Astrocyte (in vitro differentiated cells and primary cell): ENCODE measurements at regions not wholly inside any gene's neighbourhood (a gene's known extent, or its start where the extent isn't known, plus 50 kb on each side); places are given as distances from the start of the nearest gene placed in this dataset.

ENCODE experiments used
- DNase-seq: peaks from one replicate; pipeline ENCODE4 v3.0.0-alpha.2; 2010; ENCODE audit warnings: low read depth
- FAIRE-seq: peaks from 2 replicates; lab custom pipeline; 2011; peaks lifted over from hg19 to GRCh38; lab: Jason Lieb, UNC
- H2AFZ ChIP-seq: 2 replicates; pipeline ENCODE4 v1.6.0; 2012; ENCODE audit warnings: low read depth, low read length, inconsistent platforms
- H3K27ac ChIP-seq: 2 replicates; pipeline ENCODE4 v1.5.1; 2011; ENCODE audit warnings: low read depth, low read length, inconsistent platforms
- H3K27me3 ChIP-seq: 2 replicates; pipeline ENCODE4 v1.6.0; 2011; ENCODE audit warnings: low read length, inconsistent platforms; ENCODE audit not compliant: insufficient read depth
- H3K36me3 ChIP-seq: 2 replicates; pipeline ENCODE4 v1.5.1; 2011; ENCODE audit warnings: low read length, inconsistent platforms; ENCODE audit not compliant: insufficient read depth
- H3K4me1 ChIP-seq: 2 replicates; pipeline ENCODE4 v1.5.1; 2011; ENCODE audit warnings: low read length, inconsistent platforms; ENCODE audit not compliant: insufficient read depth
- H3K4me2 ChIP-seq: 2 replicates; pipeline ENCODE4 v1.6.0; 2012; ENCODE audit warnings: low read length, inconsistent platforms
- H3K4me3 ChIP-seq: 2 replicates; pipeline ENCODE4 v1.5.1; 2011; ENCODE audit warnings: low read depth, mild to moderate bottlenecking, low read length, inconsistent platforms; ENCODE audit not compliant: insufficient read depth
- H3K79me2 ChIP-seq: 2 replicates; pipeline ENCODE4 v1.6.0; 2012; ENCODE audit warnings: mild to moderate bottlenecking, low read length, inconsistent platforms; ENCODE audit not compliant: insufficient read depth
- H3K9ac ChIP-seq: 2 replicates; pipeline ENCODE4 v1.6.0; 2012; ENCODE audit warnings: mild to moderate bottlenecking, low read length, inconsistent platforms
- H3K9me3 ChIP-seq: 2 replicates; pipeline ENCODE4 v1.5.1; 2012; ENCODE audit warnings: low read depth, mild to moderate bottlenecking, low read length, inconsistent platforms; ENCODE audit not compliant: insufficient read depth
- H4K20me1 ChIP-seq: 2 replicates; pipeline ENCODE4 v1.6.0; 2012; ENCODE audit warnings: low read length, inconsistent platforms; ENCODE audit not compliant: insufficient read depth
- H3K27ac Mint-ChIP-seq: one replicate; pipeline ENCODE4 v1.8.0; 2021; ENCODE audit warnings: mild to moderate bottlenecking, mixed read lengths; ENCODE audit not compliant: unreplicated experiment
- H3K27me3 Mint-ChIP-seq: one replicate; pipeline ENCODE4 v1.8.0; 2021; ENCODE audit warnings: low read depth, mixed read lengths; ENCODE audit not compliant: unreplicated experiment
- H3K36me3 Mint-ChIP-seq: one replicate; pipeline ENCODE4 v1.8.0; 2021; ENCODE audit warnings: low read depth, mixed read lengths; ENCODE audit not compliant: unreplicated experiment
- H3K4me1 Mint-ChIP-seq: one replicate; pipeline ENCODE4 v1.8.0; 2021; ENCODE audit warnings: low read depth, mixed read lengths; ENCODE audit not compliant: unreplicated experiment
- H3K4me3 Mint-ChIP-seq: one replicate; pipeline ENCODE4 v1.8.0; 2021; ENCODE audit warnings: mild to moderate bottlenecking, moderate library complexity, mixed read lengths; ENCODE audit not compliant: unreplicated experiment
- H3K9me3 Mint-ChIP-seq: one replicate; pipeline ENCODE4 v1.8.0; 2021; ENCODE audit warnings: mild to moderate bottlenecking, mixed read lengths; ENCODE audit not compliant: unreplicated experiment
- EZH2 ChIP-seq: IDR thresholded peaks from 2 replicates; pipeline ENCODE4 v1.6.1; 2012; ENCODE audit warnings: mild to moderate bottlenecking, low read length, inconsistent platforms; ENCODE audit not compliant: insufficient read depth
- TF ChIP-seq, protein P1 (sequence below): IDR thresholded peaks from 2 replicates; pipeline ENCODE4 v1.5.1; 2011; ENCODE audit warnings: low read depth, mild to moderate bottlenecking, inconsistent platforms, low read length, moderate library complexity; ENCODE audit not compliant: insufficient read depth

DNA sequence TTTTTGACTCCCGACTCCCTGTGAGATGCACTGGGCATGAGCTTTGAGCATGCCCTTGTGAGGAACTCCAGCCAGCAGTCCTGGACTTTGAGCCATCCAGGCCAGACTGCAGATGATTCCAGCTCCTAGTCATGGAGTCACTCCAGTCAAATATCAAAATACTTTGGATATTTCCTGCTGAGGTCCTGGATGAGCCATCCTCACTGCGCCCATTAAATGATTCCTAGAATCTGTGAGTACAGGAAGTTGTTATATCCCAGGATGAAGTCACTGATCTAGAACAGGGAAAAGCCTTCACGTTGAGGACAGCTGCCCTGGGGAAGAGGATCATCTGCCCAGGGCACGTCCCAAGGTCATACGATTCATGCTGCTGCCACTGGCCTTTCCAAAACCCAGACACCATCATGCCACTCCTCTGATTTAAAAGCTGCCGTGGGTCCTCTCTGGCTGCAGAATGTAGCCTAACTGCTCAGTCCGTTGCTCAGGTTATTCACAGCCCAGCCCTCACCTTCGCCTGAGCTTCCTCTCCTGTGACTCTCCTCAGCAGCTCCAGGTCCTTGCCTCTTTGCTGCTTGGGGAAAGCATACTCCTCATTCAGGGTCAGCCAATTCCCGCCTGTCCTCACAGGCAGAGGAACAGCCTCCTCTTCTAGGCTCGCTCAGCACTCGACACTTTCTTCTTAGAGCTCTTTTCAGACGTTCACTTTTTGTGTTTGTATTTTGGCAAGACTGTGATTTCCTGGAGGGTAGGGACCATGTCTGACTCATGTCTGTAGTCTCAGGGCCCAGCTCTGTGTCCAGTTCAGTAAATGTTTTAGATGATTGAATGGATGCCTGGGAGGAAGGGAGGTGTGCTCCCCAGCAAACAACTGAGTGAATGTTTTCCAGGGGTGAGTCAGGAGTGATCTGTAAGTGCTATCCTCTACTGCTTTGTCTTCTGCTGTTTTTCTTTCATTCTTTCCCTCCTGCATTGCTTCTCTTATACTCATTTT is 157.8 kb downstream of the SNX10 start:
- Histone ChIP-seq H3K79me2 (no peaks in the 10 kb centered on the region), H3K9me3 (no peaks in the 10 kb centered on the region), H3K27ac (no peak overlapping the region), H3K4me2 (peak overlapping the region; percentile 63), H3K4me3 (no peak overlapping the region), H2AFZ (peak overlapping the region; percentile 51), H3K9ac (peak overlapping the region; percentile 16), H4K20me1 (no peaks in the 10 kb centered on the region), H3K4me1 (peaks cover 9% of the 10 kb centered on the region), H3K36me3 (no peaks in the 10 kb centered on the region), H3K27me3 (no peaks in the 10 kb centered on the region)
- TF ChIP-seq, protein P1, sequence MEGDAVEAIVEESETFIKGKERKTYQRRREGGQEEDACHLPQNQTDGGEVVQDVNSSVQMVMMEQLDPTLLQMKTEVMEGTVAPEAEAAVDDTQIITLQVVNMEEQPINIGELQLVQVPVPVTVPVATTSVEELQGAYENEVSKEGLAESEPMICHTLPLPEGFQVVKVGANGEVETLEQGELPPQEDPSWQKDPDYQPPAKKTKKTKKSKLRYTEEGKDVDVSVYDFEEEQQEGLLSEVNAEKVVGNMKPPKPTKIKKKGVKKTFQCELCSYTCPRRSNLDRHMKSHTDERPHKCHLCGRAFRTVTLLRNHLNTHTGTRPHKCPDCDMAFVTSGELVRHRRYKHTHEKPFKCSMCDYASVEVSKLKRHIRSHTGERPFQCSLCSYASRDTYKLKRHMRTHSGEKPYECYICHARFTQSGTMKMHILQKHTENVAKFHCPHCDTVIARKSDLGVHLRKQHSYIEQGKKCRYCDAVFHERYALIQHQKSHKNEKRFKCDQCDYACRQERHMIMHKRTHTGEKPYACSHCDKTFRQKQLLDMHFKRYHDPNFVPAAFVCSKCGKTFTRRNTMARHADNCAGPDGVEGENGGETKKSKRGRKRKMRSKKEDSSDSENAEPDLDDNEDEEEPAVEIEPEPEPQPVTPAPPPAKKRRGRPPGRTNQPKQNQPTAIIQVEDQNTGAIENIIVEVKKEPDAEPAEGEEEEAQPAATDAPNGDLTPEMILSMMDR = no peak
- no peak for TF ChIP-seq EZH2
- Mint-ChIP-seq H3K4me1 (peaks cover 15% of the 10 kb centered on the region), H3K4me3 (no peak overlapping the region), H3K27me3 (no peaks in the 10 kb centered on the region), H3K9me3 (peaks cover 3% of the 10 kb centered on the region), H3K36me3 (no peaks in the 10 kb centered on the region), H3K27ac (peak overlapping the region; percentile 76)
- FAIRE-seq (peak; percentile 47), DNase-seq (peak; percentile 76)

DNA sequence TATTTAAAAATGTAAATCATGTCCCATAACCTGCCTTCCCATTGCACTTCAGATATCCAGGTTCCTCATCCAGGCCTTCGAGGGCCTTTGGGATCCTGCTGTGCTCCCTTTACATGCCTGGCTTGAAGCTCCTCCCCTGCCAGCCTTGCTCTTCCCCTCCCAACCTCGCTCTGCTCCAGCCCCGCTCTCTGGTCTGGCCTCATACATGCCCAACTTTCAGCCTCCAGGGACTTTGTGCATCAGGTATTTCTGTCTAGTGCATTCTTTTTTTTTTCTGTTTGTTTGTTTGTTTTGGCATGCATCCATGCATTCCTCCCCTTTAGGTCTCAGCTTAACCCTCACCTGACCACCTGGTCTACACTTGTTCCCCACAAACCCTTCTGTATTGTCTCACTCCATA is 160.3 kb downstream of the SNX10 start:
- Mint-ChIP-seq H3K4me3 (no peak overlapping the region), H3K4me1 (peaks cover 19% of the 10 kb centered on the region), H3K36me3 (no peaks in the 10 kb centered on the region), H3K27me3 (no peaks in the 10 kb centered on the region), H3K27ac (no peak overlapping the region), H3K9me3 (peaks cover 11% of the 10 kb centered on the region)
- H2AFZ ChIP-seq = no peak overlapping the region
- H3K9ac ChIP-seq = no peak overlapping the region
- no peak overlapping the region for H3K4me3 ChIP-seq
- TF ChIP-seq, protein P1 = no peak
- TF ChIP-seq EZH2 = no peak
- no peaks in the 10 kb centered on the region for H4K20me1 ChIP-seq
- H3K27me3 ChIP-seq = no peaks in the 10 kb centered on the region
- FAIRE-seq = no peak
- no peak overlapping the region for H3K27ac ChIP-seq
- DNase-seq = no peak
- peaks cover 9% of the 10 kb centered on the region for H3K4me1 ChIP-seq
- H3K79me2 ChIP-seq = no peaks in the 10 kb centered on the region
- H3K9me3 ChIP-seq = no peaks in the 10 kb centered on the region
- no peak overlapping the region for H3K4me2 ChIP-seq
- H3K36me3 ChIP-seq = no peaks in the 10 kb centered on the region

DNA sequence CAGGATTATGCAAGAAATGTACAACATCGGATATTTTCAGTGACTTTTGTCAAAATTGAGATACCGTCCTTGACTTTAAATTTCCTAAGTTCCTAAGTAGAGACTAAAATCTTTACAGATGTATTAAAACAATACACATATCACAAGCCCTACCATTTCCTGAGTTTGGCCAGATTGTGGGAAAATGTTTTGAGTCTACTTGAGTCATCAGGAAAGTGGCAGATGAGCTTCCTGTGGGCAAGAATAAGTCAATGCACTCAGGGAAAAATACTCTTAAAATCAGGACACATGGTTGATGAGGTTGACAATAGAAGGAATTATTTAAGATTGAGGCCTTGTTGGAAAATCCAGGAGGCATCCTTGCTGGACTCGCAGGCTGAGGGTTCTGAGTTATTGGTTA is 162.5 kb downstream of the SNX10 start:
- H3K36me3 Mint-ChIP-seq = no peaks in the 10 kb centered on the region

More for the DNA sequence above, 162.5 kb downstream of the SNX10 start:
- Histone ChIP-seq H3K79me2 (no peaks in the 10 kb centered on the region), H3K4me3 (no peak overlapping the region), H4K20me1 (no peaks in the 10 kb centered on the region), H3K4me2 (no peak overlapping the region), H3K36me3 (no peaks in the 10 kb centered on the region), H3K4me1 (peaks cover 6% of the 10 kb centered on the region), H2AFZ (no peak overlapping the region), H3K9ac (no peak overlapping the region), H3K9me3 (no peaks in the 10 kb centered on the region), H3K27ac (no peak overlapping the region), H3K27me3 (no peaks in the 10 kb centered on the region)
- Mint-ChIP-seq H3K27ac (no peak overlapping the region), H3K4me1 (peaks cover 26% of the 10 kb centered on the region), H3K9me3 (peaks cover 8% of the 10 kb centered on the region), H3K4me3 (no peak overlapping the region), H3K27me3 (no peaks in the 10 kb centered on the region)
- DNase-seq (no peak), FAIRE-seq (no peak)
- TF ChIP-seq EZH2 = no peak
- TF ChIP-seq, protein P1 = no peak
